PC-3 (cell line): ENCODE measurements at regions not wholly inside any gene's neighbourhood (a gene's known extent, or its start where the extent isn't known, plus 50 kb on each side); places are given as distances from the start of the nearest gene placed in this dataset.

Experiments used
- ATAC-seq: fragments of 200-7000 bp; cut with Tn5 transposase; 2 replicates; pipeline ENCODE4 v1.9.1; 2020; ENCODE audit warnings: mild to moderate bottlenecking, moderate library complexity
- BruUV-seq: library from RNA; stranded (reverse); fragments of 400-500 nt; replicated peaks from 2 replicates; lab custom pipeline; 2021; lab: Mats Ljungman, UMichigan
- CTCF ChIA-PET: fragments of 300-600 bp; sonication (Branson Sonifier 250); formaldehyde crosslinking; loops from one replicate; lab custom pipeline; 2022; ENCODE audit warnings: antibody characterized with exemption; lab: Charles Lee
- POLR2A ChIA-PET: fragments of 300-600 bp; sonication (Branson Sonifier 250); formaldehyde crosslinking; loops from one replicate; lab custom pipeline; 2022; ENCODE audit warnings: antibody characterized with exemption; ENCODE audit not compliant: unreplicated experiment; lab: Charles Lee
- DNase-seq: peaks from one replicate; pipeline ENCODE4 v3.0.0-alpha.2; 2015
- H2AFZ ChIP-seq: fragments of 300-600 bp; sonication (generic); 2 replicates; pipeline ENCODE4 v1.6.0; 2016; ENCODE audit warnings: antibody characterized with exemption, low read length
- H3F3A ChIP-seq: fragments of 300-600 bp; sonication (generic); one replicate; pipeline ENCODE4 v1.6.0; 2017; ENCODE audit warnings: antibody characterized with exemption, low read length, control low read depth, mild to moderate bottlenecking; ENCODE audit not compliant: unreplicated experiment
- H3K27ac ChIP-seq: fragments of 300-600 bp; sonication (generic); 2 replicates; pipeline ENCODE4 v1.5.1; 2016; ENCODE audit warnings: mild to moderate bottlenecking, low read length
- H3K27me3 ChIP-seq: fragments of 300-600 bp; sonication (generic); 2 replicates; pipeline ENCODE4 v1.6.1; 2016; ENCODE audit warnings: low read length, mixed read lengths
- H3K36me3 ChIP-seq: fragments of 300-600 bp; sonication (generic); 2 replicates; pipeline ENCODE4 v1.6.1; 2016; ENCODE audit warnings: low read depth, mixed run types, low read length, mixed read lengths
- H3K4me1 ChIP-seq: fragments of 300-600 bp; sonication (generic); 2 replicates; pipeline ENCODE4 v1.5.1; 2016; ENCODE audit warnings: low read length; ENCODE audit not compliant: insufficient read depth
- H3K4me2 ChIP-seq: fragments of 300-600 bp; sonication (generic); 2 replicates; pipeline ENCODE4 v1.6.0; 2016; ENCODE audit warnings: low read length
- H3K4me3 ChIP-seq: fragments of 300-600 bp; sonication (generic); 2 replicates; pipeline ENCODE4 v1.5.1; 2016; ENCODE audit warnings: mild to moderate bottlenecking, low read length, mixed read lengths
- H3K79me2 ChIP-seq: fragments of 300-600 bp; sonication (generic); 2 replicates; pipeline ENCODE4 v1.6.1; 2017; ENCODE audit warnings: low read length, mixed read lengths
- H3K9ac ChIP-seq: fragments of 300-600 bp; sonication (generic); 2 replicates; pipeline ENCODE4 v1.6.0; 2016; ENCODE audit warnings: mild to moderate bottlenecking, low read length
- H3K9me2 ChIP-seq: fragments of 300-600 bp; sonication (generic); replicated peaks from 2 replicates; pipeline ENCODE4 v1.6.1; 2016; ENCODE audit warnings: mixed run types, low read length, mixed read lengths
- H3K9me3 ChIP-seq: fragments of 300-600 bp; sonication (generic); 2 replicates; pipeline ENCODE4 v1.6.1; 2016; ENCODE audit warnings: low read length, mixed read lengths
- H4K20me1 ChIP-seq: fragments of 300-600 bp; sonication (generic); 2 replicates; pipeline ENCODE4 v1.6.1; 2016; ENCODE audit warnings: low read length, mixed read lengths
- EZH2 ChIP-seq: fragments of 300-600 bp; sonication (generic); IDR thresholded peaks from one replicate; pipeline ENCODE4 v1.6.1; 2017; ENCODE audit warnings: antibody characterized with exemption, mild to moderate bottlenecking, low read length; ENCODE audit not compliant: unreplicated experiment
- EZH2phosphoT487 ChIP-seq: fragments of 300-600 bp; sonication (generic); IDR thresholded peaks from 2 replicates; pipeline ENCODE4 v1.6.1; 2018; ENCODE audit warnings: mild to moderate bottlenecking, antibody characterized with exemption, low read length, borderline replicate concordance
- intact Hi-C: fragments of 100-400 bp; cut with micrococcal nuclease; formaldehyde crosslinking; loops from 2 replicates; pipeline ENCODE4 v1.9.0; 2023
- TF ChIP-seq, protein P1 (sequence below): fragments of 300-600 bp; sonication (generic); conservative IDR thresholded peaks from 2 replicates; pipeline ENCODE4 v1.5.1; 2017; ENCODE audit warnings: antibody characterized with exemption, low read depth, mild to moderate bottlenecking, low read length

DNA sequence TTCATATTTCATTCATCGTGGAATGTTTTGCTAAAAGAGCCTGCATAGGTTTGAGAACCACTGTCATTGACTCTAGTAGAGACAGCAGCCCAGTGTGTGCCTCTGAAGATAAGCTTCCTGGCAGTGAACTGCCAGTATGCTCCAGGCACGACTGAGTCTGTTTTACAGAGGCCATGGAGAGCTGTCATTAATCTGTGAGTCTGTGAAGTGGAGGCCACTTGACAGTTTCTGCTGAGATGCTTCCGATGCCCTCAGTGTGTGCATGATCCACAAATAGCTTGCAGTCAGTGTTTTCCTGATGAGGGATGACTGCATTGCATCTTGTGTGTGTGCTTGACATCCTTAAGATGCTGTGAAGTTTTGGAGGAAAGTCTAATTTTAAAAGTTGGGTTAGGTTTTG lies 162.2 kb downstream of the PFKFB3 start:
- ATAC-seq (no peak), DNase-seq (no peak)
- Histone ChIP-seq H3K4me3 (no peak overlapping the region), H3K27ac (no peak overlapping the region), H3K36me3 (no peaks in the 10 kb centered on the region), H3K79me2 (no peaks in the 10 kb centered on the region), H3K9me2 (no peaks in the 10 kb centered on the region), H2AFZ (no peak overlapping the region), H3F3A (no peaks in the 10 kb centered on the region), H3K4me2 (no peak overlapping the region), H4K20me1 (no peaks in the 10 kb centered on the region), H3K4me1 (no peaks in the 10 kb centered on the region), H3K9me3 (no peaks in the 10 kb centered on the region), H3K9ac (no peak overlapping the region), H3K27me3 (no peaks in the 10 kb centered on the region)
- no peak for TF ChIP-seq EZH2
- TF ChIP-seq, protein P1, sequence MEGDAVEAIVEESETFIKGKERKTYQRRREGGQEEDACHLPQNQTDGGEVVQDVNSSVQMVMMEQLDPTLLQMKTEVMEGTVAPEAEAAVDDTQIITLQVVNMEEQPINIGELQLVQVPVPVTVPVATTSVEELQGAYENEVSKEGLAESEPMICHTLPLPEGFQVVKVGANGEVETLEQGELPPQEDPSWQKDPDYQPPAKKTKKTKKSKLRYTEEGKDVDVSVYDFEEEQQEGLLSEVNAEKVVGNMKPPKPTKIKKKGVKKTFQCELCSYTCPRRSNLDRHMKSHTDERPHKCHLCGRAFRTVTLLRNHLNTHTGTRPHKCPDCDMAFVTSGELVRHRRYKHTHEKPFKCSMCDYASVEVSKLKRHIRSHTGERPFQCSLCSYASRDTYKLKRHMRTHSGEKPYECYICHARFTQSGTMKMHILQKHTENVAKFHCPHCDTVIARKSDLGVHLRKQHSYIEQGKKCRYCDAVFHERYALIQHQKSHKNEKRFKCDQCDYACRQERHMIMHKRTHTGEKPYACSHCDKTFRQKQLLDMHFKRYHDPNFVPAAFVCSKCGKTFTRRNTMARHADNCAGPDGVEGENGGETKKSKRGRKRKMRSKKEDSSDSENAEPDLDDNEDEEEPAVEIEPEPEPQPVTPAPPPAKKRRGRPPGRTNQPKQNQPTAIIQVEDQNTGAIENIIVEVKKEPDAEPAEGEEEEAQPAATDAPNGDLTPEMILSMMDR: no peak
- no peak for TF ChIP-seq EZH2phosphoT487
- ChIA-PET CTCF (no interaction called here), POLR2A (no interaction called here)
- no TSS peak for BruUV-seq
- intact Hi-C loops: no loop called here

DNA sequence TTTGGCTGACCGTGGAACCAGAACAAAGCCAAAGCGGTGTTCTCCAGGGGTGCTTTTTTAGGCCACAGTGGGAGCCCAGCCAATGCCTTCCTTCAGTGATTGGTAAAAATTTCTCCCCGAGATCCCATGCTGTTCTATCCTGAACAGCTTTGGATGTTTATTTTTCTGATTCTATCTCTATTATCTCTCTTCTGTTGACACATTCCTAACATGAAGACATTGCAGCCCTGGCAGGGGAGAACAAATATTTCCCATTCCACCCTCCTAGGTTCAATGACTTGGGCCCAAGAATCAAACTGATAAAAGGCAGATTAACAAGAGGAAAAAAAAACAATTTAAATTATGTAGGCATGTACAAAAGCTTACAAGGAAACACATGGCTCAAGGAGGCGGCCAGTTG lies 162.7 kb downstream of the PFKFB3 start:
- TF ChIP-seq, protein P1: no peak
- TF ChIP-seq EZH2 (no peak), EZH2phosphoT487 (no peak)
- H3K79me2 ChIP-seq: no peaks in the 10 kb centered on the region
- no peaks in the 10 kb centered on the region for H3F3A ChIP-seq
- H2AFZ ChIP-seq: no peak overlapping the region
- no peaks in the 10 kb centered on the region for H3K27me3 ChIP-seq
- H3K27ac ChIP-seq: no peak overlapping the region
- no peaks in the 10 kb centered on the region for H3K36me3 ChIP-seq
- ChIA-PET CTCF (no interaction called here), POLR2A (no interaction called here)
- BruUV-seq: no TSS peak
- no peak overlapping the region for H3K4me3 ChIP-seq
- H3K4me1 ChIP-seq: no peaks in the 10 kb centered on the region
- no peak overlapping the region for H3K4me2 ChIP-seq
- no peaks in the 10 kb centered on the region for H3K9me3 ChIP-seq
- ATAC-seq (no peak), DNase-seq (no peak)
- no peak overlapping the region for H3K9ac ChIP-seq
- intact Hi-C loops: no loop called here
- no peaks in the 10 kb centered on the region for H3K9me2 ChIP-seq
- H4K20me1 ChIP-seq: no peaks in the 10 kb centered on the region
